NCI-H2227 treated with DMSO at 0.1 percent for 48 hours (cell line): ENCODE measurements at regions not wholly inside any gene's neighbourhood (a gene's known extent, or its start where the extent isn't known, plus 50 kb on each side); places are given as distances from the start of the nearest gene placed in this dataset.

Experiments
- DNase-seq: peaks from one replicate; lab custom pipeline; 2025; lab: John Stamatoyannopoulos, UW

- no peak for DNase-seq
Observed at GRCh38 chr13:63435667-63436324, 2020.1 kb upstream of the PCDH20 start.

GRCh38 chr13:63433546-63434150 lies 2018.0 kb upstream of the PCDH20 start:
- DNase-seq = no peak

GRCh38 chr13:63427170-63427569 lies 2011.5 kb upstream of the PCDH20 start:
- no peak for DNase-seq

GRCh38 chr13:63425131-63425530 lies 2009.5 kb upstream of the PCDH20 start:
- DNase-seq = no peak

- no peak for DNase-seq
Observed at GRCh38 chr13:63421123-63421522, 2005.5 kb upstream of the PCDH20 start.

GRCh38 chr13:63420685-63421084 lies 2005.0 kb upstream of the PCDH20 start:
- no peak for DNase-seq

- DNase-seq = no peak
Observed at GRCh38 chr13:63414247-63414646, 1998.6 kb upstream of the PCDH20 start.

- DNase-seq = no peak
Observed at GRCh38 chr13:63409791-63410351, 1994.2 kb upstream of the PCDH20 start.

- no peak for DNase-seq
Observed at GRCh38 chr13:63408331-63409189, 1992.9 kb upstream of the PCDH20 start.

GRCh38 chr13:63403733-63404132 lies 1988.1 kb upstream of the PCDH20 start:
- DNase-seq = no peak

- DNase-seq = no peak
Observed at GRCh38 chr13:63396746-63397145, 1981.1 kb upstream of the PCDH20 start.

- no peak for DNase-seq
Observed at GRCh38 chr13:63393112-63393511, 1977.5 kb upstream of the PCDH20 start.

GRCh38 chr13:63389756-63390155 lies 1974.1 kb upstream of the PCDH20 start:
- DNase-seq = no peak

GRCh38 chr13:63381078-63381859 lies 1965.6 kb upstream of the PCDH20 start:
- DNase-seq = no peak

- DNase-seq = no peak
Observed at GRCh38 chr13:63377986-63378385, 1962.3 kb upstream of the PCDH20 start.

- DNase-seq = no peak
Observed at GRCh38 chr13:63370101-63370500, 1954.5 kb upstream of the PCDH20 start.

- no peak for DNase-seq
Observed at GRCh38 chr13:63367522-63368198, 1952.0 kb upstream of the PCDH20 start.

- DNase-seq = no peak
Observed at GRCh38 chr13:63364159-63364558, 1948.5 kb upstream of the PCDH20 start.

GRCh38 chr13:63351533-63351932 lies 1935.9 kb upstream of the PCDH20 start:
- DNase-seq = no peak

GRCh38 chr13:63351081-63351480 lies 1935.4 kb upstream of the PCDH20 start:
- DNase-seq = no peak

GRCh38 chr13:63345835-63346234 lies 1930.2 kb upstream of the PCDH20 start:
- DNase-seq = no peak
